PC-3 (cell line): ENCODE measurements at regions not wholly inside any gene's neighbourhood (a gene's known extent, or its start where the extent isn't known, plus 50 kb on each side); places are given as distances from the start of the nearest gene placed in this dataset.

Source experiments
- ATAC-seq: fragments of 200-7000 bp; cut with Tn5 transposase; 2 replicates; pipeline ENCODE4 v1.9.1; 2020; ENCODE audit warnings: mild to moderate bottlenecking, moderate library complexity
- BruUV-seq: library from RNA; stranded (reverse); fragments of 400-500 nt; replicated peaks from 2 replicates; lab custom pipeline; 2021; lab: Mats Ljungman, UMichigan
- CTCF ChIA-PET: fragments of 300-600 bp; sonication (Branson Sonifier 250); formaldehyde crosslinking; loops from one replicate; lab custom pipeline; 2022; ENCODE audit warnings: antibody characterized with exemption; lab: Charles Lee
- POLR2A ChIA-PET: fragments of 300-600 bp; sonication (Branson Sonifier 250); formaldehyde crosslinking; loops from one replicate; lab custom pipeline; 2022; ENCODE audit warnings: antibody characterized with exemption; ENCODE audit not compliant: unreplicated experiment; lab: Charles Lee
- DNase-seq: peaks from one replicate; pipeline ENCODE4 v3.0.0-alpha.2; 2015
- H2AFZ ChIP-seq: fragments of 300-600 bp; sonication (generic); 2 replicates; pipeline ENCODE4 v1.6.0; 2016; ENCODE audit warnings: antibody characterized with exemption, low read length
- H3F3A ChIP-seq: fragments of 300-600 bp; sonication (generic); one replicate; pipeline ENCODE4 v1.6.0; 2017; ENCODE audit warnings: antibody characterized with exemption, low read length, control low read depth, mild to moderate bottlenecking; ENCODE audit not compliant: unreplicated experiment
- H3K27ac ChIP-seq: fragments of 300-600 bp; sonication (generic); 2 replicates; pipeline ENCODE4 v1.5.1; 2016; ENCODE audit warnings: mild to moderate bottlenecking, low read length
- H3K27me3 ChIP-seq: fragments of 300-600 bp; sonication (generic); 2 replicates; pipeline ENCODE4 v1.6.1; 2016; ENCODE audit warnings: low read length, mixed read lengths
- H3K36me3 ChIP-seq: fragments of 300-600 bp; sonication (generic); 2 replicates; pipeline ENCODE4 v1.6.1; 2016; ENCODE audit warnings: low read depth, mixed run types, low read length, mixed read lengths
- H3K4me1 ChIP-seq: fragments of 300-600 bp; sonication (generic); 2 replicates; pipeline ENCODE4 v1.5.1; 2016; ENCODE audit warnings: low read length; ENCODE audit not compliant: insufficient read depth
- H3K4me2 ChIP-seq: fragments of 300-600 bp; sonication (generic); 2 replicates; pipeline ENCODE4 v1.6.0; 2016; ENCODE audit warnings: low read length
- H3K4me3 ChIP-seq: fragments of 300-600 bp; sonication (generic); 2 replicates; pipeline ENCODE4 v1.5.1; 2016; ENCODE audit warnings: mild to moderate bottlenecking, low read length, mixed read lengths
- H3K79me2 ChIP-seq: fragments of 300-600 bp; sonication (generic); 2 replicates; pipeline ENCODE4 v1.6.1; 2017; ENCODE audit warnings: low read length, mixed read lengths
- H3K9ac ChIP-seq: fragments of 300-600 bp; sonication (generic); 2 replicates; pipeline ENCODE4 v1.6.0; 2016; ENCODE audit warnings: mild to moderate bottlenecking, low read length
- H3K9me2 ChIP-seq: fragments of 300-600 bp; sonication (generic); replicated peaks from 2 replicates; pipeline ENCODE4 v1.6.1; 2016; ENCODE audit warnings: mixed run types, low read length, mixed read lengths
- H3K9me3 ChIP-seq: fragments of 300-600 bp; sonication (generic); 2 replicates; pipeline ENCODE4 v1.6.1; 2016; ENCODE audit warnings: low read length, mixed read lengths
- H4K20me1 ChIP-seq: fragments of 300-600 bp; sonication (generic); 2 replicates; pipeline ENCODE4 v1.6.1; 2016; ENCODE audit warnings: low read length, mixed read lengths
- CTCF ChIP-seq: fragments of 300-600 bp; sonication (generic); conservative IDR thresholded peaks from 2 replicates; pipeline ENCODE4 v1.5.1; 2017; ENCODE audit warnings: antibody characterized with exemption, low read depth, mild to moderate bottlenecking, low read length
- EZH2 ChIP-seq: fragments of 300-600 bp; sonication (generic); IDR thresholded peaks from one replicate; pipeline ENCODE4 v1.6.1; 2017; ENCODE audit warnings: antibody characterized with exemption, mild to moderate bottlenecking, low read length; ENCODE audit not compliant: unreplicated experiment
- EZH2phosphoT487 ChIP-seq: fragments of 300-600 bp; sonication (generic); IDR thresholded peaks from 2 replicates; pipeline ENCODE4 v1.6.1; 2018; ENCODE audit warnings: mild to moderate bottlenecking, antibody characterized with exemption, low read length, borderline replicate concordance
- intact Hi-C: fragments of 100-400 bp; cut with micrococcal nuclease; formaldehyde crosslinking; loops from 2 replicates; pipeline ENCODE4 v1.9.0; 2023

GRCh38 chr15:81942157-81942556 lies 103.7 kb downstream of the MEX3B start:
- Histone ChIP-seq H3K9me3 (no peaks in the 10 kb centered on the region), H3K9ac (no peak overlapping the region), H3K9me2 (no peaks in the 10 kb centered on the region), H3K4me3 (no peak overlapping the region), H4K20me1 (no peaks in the 10 kb centered on the region), H2AFZ (no peak overlapping the region), H3K79me2 (no peaks in the 10 kb centered on the region), H3K27ac (no peak overlapping the region), H3K27me3 (peaks cover 5% of the 10 kb centered on the region; the same call in 1 of the 2 replicates), H3F3A (no peaks in the 10 kb centered on the region), H3K4me1 (no peaks in the 10 kb centered on the region), H3K4me2 (no peak overlapping the region), H3K36me3 (no peaks in the 10 kb centered on the region)
- POLR2A ChIA-PET: no interaction called here
- ATAC-seq (no peak), DNase-seq (no peak)
- TF ChIP-seq EZH2phosphoT487 (no peak), CTCF (no peak)
- intact Hi-C loops: no loop called here
- no TSS peak for BruUV-seq
- CTCF ChIA-PET: no interaction called here

DNA sequence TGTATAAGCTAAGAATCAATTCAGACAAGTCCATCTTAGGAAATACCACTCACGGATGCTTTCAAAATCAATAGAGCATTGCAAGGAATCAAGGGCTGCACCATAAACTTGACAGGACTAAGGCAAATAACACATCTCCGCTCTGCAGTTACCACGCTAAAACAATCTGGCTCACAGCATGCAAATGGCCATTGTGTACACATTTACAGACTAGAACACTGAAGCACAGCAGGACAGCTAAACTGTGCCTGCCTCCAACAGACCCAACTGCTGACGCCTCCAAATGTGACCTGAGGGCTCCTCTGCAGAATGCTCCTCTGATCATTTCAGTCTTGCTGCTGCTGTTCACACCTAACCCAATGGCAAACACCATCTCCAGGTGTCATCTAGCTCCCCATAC lies 104.3 kb downstream of the MEX3B start:
- no TSS peak for BruUV-seq
- DNase-seq (no peak), ATAC-seq (no peak)
- no peaks in the 10 kb centered on the region for H3F3A ChIP-seq
- no peaks in the 10 kb centered on the region for H3K9me2 ChIP-seq
- intact Hi-C loops: no loop called here
- ChIA-PET CTCF (no interaction called here), POLR2A (no interaction called here)
- no peak overlapping the region for H2AFZ ChIP-seq
- H3K4me2 ChIP-seq: no peak overlapping the region
- no peak for TF ChIP-seq CTCF
- no peak for TF ChIP-seq EZH2
- TF ChIP-seq EZH2phosphoT487: no peak
- H3K36me3 ChIP-seq: no peaks in the 10 kb centered on the region
- no peaks in the 10 kb centered on the region for H3K79me2 ChIP-seq
- H3K4me1 ChIP-seq: no peaks in the 10 kb centered on the region
- no peak overlapping the region for H3K4me3 ChIP-seq
- H3K9ac ChIP-seq: no peak overlapping the region
- H3K9me3 ChIP-seq: no peaks in the 10 kb centered on the region
- peaks cover 5% of the 10 kb centered on the region; the same call in 1 of the 2 replicates for H3K27me3 ChIP-seq
- no peaks in the 10 kb centered on the region for H4K20me1 ChIP-seq
- H3K27ac ChIP-seq: no peak overlapping the region

- peak; percentile 4 for DNase-seq
- H3K9me2 ChIP-seq: no peaks in the 10 kb centered on the region
- H3K79me2 ChIP-seq: no peaks in the 10 kb centered on the region
- H3F3A ChIP-seq: no peaks in the 10 kb centered on the region
- H3K27me3 ChIP-seq: peaks cover 5% of the 10 kb centered on the region; the same call in 1 of the 2 replicates
- H3K36me3 ChIP-seq: no peaks in the 10 kb centered on the region
- no peak overlapping the region for H2AFZ ChIP-seq
- H3K27ac ChIP-seq: no peak overlapping the region
- no peak overlapping the region for H3K9ac ChIP-seq
- no peaks in the 10 kb centered on the region for H3K4me1 ChIP-seq
- ChIA-PET POLR2A (no interaction called here), CTCF (no interaction called here)
- intact Hi-C loops: no loop called here
- TF ChIP-seq CTCF (no peak), EZH2phosphoT487 (no peak), EZH2 (no peak)
- H3K4me3 ChIP-seq: no peak overlapping the region
- no peaks in the 10 kb centered on the region for H4K20me1 ChIP-seq
- ATAC-seq: no peak
- H3K9me3 ChIP-seq: no peaks in the 10 kb centered on the region
- no TSS peak for BruUV-seq
- no peak overlapping the region for H3K4me2 ChIP-seq
Observed at GRCh38 chr15:81940467-81941451, 105.1 kb downstream of the MEX3B start.
